Ishikawa (cell line): ENCODE measurements at regions not wholly inside any gene's neighbourhood (a gene's known extent, or its start where the extent isn't known, plus 50 kb on each side); places are given as distances from the start of the nearest gene placed in this dataset.

Source experiments
- CEBPB ChIP-seq: IDR thresholded peaks from 2 replicates; pipeline ENCODE4 v1.6.1; 2012
- CREB1 ChIP-seq: IDR thresholded peaks from 2 replicates; pipeline ENCODE4 v1.6.1; 2012; ENCODE audit warnings: low read depth
- EGR1 ChIP-seq: IDR thresholded peaks from 2 replicates; pipeline ENCODE4 v1.6.1; 2012
- EP300 ChIP-seq: IDR thresholded peaks from 2 replicates; pipeline ENCODE4 v1.6.1; 2012; ENCODE audit warnings: borderline replicate concordance
- FOXM1 ChIP-seq: IDR thresholded peaks from 2 replicates; pipeline ENCODE4 v1.6.1; 2012; ENCODE audit warnings: low read depth, borderline replicate concordance
- NFIC ChIP-seq: IDR thresholded peaks from 2 replicates; pipeline ENCODE4 v1.6.1; 2012
- RAD21 ChIP-seq: IDR thresholded peaks from 2 replicates; pipeline ENCODE4 v1.6.1; 2012; ENCODE audit warnings: low read depth
- TAF1 ChIP-seq: IDR thresholded peaks from 2 replicates; pipeline ENCODE4 v1.6.1; 2012; ENCODE audit warnings: low read depth, mild to moderate bottlenecking
- TCF12 ChIP-seq: IDR thresholded peaks from 2 replicates; pipeline ENCODE4 v1.6.1; 2012; ENCODE audit warnings: low read depth
- TEAD4 ChIP-seq: IDR thresholded peaks from 2 replicates; pipeline ENCODE4 v1.6.1; 2012
- YY1 ChIP-seq: IDR thresholded peaks from 2 replicates; pipeline ENCODE4 v1.6.1; 2012; ENCODE audit warnings: low read depth
- ZBTB7A ChIP-seq: IDR thresholded peaks from 2 replicates; pipeline ENCODE4 v1.6.1; 2012; ENCODE audit warnings: low read depth
- TF ChIP-seq, protein P1 (sequence below): IDR thresholded peaks from 2 replicates; pipeline ENCODE4 v1.6.1; 2012
- TF ChIP-seq, protein P2 (sequence below): IDR thresholded peaks from 2 replicates; pipeline ENCODE4 v1.6.1; 2012
- TF ChIP-seq, protein P3 (sequence below): IDR thresholded peaks from 2 replicates; pipeline ENCODE4 v1.6.1; 2012; ENCODE audit warnings: low read depth, mild to moderate bottlenecking

DNA sequence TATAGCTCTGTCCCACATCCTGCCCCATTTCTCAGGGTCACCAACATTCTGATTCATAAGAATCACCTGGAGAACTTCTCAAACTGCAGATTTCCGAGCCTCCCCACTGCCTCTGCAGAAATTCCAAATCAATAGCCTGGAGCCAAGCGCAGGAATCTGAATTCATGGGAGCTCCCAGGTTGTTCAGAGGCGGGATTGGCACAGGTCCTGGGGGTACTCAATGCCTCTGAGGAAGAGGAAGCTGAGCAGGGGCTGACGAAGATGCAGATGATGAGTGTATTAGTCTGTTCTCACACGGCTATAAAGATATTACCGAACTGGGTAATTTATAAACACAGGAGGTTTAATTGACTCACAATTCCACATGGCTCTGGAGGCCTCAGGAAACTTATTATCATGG, 455.5 kb downstream of the MATN1 start:
- no peak for TF ChIP-seq CREB1
- TF ChIP-seq, protein P1, sequence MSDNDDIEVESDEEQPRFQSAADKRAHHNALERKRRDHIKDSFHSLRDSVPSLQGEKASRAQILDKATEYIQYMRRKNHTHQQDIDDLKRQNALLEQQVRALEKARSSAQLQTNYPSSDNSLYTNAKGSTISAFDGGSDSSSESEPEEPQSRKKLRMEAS, result no peak
- TF ChIP-seq, protein P2, sequence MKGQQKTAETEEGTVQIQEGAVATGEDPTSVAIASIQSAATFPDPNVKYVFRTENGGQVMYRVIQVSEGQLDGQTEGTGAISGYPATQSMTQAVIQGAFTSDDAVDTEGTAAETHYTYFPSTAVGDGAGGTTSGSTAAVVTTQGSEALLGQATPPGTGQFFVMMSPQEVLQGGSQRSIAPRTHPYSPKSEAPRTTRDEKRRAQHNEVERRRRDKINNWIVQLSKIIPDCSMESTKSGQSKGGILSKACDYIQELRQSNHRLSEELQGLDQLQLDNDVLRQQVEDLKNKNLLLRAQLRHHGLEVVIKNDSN, result no peak
- TF ChIP-seq CEBPB, result no peak
- no peak for TF ChIP-seq EP300
- TF ChIP-seq RAD21, result no peak
- TF ChIP-seq ZBTB7A, result no peak

DNA sequence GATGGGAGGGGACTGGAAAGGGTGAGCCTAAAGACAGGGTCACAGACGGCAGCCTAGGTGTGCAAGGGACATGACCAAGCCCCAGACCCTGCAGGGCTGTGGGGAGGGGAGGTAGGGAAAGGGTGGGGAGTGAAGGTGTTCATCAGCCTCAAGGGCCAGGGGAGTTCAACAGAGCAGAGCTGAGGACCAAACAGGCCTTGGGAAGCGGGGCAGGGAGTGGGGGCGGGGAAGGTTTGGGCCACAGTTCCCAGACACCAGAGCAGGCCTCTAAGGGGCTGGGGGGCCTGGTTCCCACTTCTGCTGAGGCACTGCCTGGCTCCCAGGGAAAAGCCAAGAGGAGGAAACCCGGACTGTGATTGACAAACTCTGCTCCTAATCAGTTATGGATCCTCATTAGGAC, 456.3 kb downstream of the MATN1 start:
- TF ChIP-seq, protein P3, sequence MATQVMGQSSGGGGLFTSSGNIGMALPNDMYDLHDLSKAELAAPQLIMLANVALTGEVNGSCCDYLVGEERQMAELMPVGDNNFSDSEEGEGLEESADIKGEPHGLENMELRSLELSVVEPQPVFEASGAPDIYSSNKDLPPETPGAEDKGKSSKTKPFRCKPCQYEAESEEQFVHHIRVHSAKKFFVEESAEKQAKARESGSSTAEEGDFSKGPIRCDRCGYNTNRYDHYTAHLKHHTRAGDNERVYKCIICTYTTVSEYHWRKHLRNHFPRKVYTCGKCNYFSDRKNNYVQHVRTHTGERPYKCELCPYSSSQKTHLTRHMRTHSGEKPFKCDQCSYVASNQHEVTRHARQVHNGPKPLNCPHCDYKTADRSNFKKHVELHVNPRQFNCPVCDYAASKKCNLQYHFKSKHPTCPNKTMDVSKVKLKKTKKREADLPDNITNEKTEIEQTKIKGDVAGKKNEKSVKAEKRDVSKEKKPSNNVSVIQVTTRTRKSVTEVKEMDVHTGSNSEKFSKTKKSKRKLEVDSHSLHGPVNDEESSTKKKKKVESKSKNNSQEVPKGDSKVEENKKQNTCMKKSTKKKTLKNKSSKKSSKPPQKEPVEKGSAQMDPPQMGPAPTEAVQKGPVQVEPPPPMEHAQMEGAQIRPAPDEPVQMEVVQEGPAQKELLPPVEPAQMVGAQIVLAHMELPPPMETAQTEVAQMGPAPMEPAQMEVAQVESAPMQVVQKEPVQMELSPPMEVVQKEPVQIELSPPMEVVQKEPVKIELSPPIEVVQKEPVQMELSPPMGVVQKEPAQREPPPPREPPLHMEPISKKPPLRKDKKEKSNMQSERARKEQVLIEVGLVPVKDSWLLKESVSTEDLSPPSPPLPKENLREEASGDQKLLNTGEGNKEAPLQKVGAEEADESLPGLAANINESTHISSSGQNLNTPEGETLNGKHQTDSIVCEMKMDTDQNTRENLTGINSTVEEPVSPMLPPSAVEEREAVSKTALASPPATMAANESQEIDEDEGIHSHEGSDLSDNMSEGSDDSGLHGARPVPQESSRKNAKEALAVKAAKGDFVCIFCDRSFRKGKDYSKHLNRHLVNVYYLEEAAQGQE, result no peak
- TF ChIP-seq, protein P2, result no peak
- TF ChIP-seq TEAD4, result no peak
- no peak for TF ChIP-seq TAF1
- no peak for TF ChIP-seq EGR1
- no peak for TF ChIP-seq TCF12
- TF ChIP-seq ZBTB7A, result no peak
- no peak for TF ChIP-seq YY1
- no peak for TF ChIP-seq CEBPB
- TF ChIP-seq CREB1, result no peak

DNA sequence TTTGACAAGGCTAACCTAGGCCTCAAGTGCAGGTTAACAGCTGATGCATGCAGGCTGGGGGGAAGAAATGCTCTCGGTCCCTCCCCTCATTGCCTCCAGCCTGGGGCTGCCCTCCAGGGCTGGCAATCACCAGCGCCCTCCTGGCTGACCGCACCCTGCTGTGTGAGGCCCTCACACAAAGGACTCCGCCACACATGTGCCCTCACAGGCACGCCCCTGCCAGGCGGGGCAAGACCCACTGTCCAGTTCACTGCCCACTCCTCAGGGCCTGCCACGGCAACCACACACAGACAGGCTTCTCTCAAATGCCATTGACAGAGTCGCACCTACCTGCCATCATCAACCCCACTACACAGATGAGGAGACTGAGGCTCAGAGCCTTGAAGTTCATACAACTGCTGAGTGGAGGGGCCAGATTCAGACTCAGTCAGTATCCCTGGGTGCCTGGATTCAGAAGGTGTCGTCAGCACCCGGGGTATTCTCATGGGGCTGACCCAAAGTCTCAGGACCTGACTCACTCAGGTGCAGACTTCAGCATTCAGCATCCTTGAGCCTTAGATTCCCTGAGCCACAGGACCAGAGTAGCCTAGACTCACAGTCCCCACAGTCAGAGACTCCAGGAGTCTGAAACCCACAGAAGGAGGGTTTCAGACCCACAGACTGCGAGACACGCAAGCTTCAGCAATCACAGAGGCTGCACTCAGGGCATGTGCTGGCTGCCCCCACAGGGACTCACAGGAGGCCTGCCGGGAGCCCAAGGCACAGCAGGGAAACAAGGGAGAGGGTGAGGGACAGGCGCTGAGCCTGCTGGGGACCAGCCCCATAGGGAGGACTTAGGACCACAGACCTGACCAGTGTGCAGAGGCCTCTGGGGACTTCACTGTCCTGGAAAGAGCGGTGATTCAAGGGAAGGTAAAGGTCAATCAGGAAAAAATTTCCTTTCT, 458.0 kb downstream of the MATN1 start:
- TF ChIP-seq, protein P3, result no peak
- TF ChIP-seq CEBPB, result no peak
- no peak for TF ChIP-seq EP300
- TF ChIP-seq RAD21, result no peak
- TF ChIP-seq, protein P1, result no peak
- TF ChIP-seq TEAD4, result no peak
- TF ChIP-seq TCF12, result no peak
- no peak for TF ChIP-seq CREB1
- no peak for TF ChIP-seq EGR1

DNA sequence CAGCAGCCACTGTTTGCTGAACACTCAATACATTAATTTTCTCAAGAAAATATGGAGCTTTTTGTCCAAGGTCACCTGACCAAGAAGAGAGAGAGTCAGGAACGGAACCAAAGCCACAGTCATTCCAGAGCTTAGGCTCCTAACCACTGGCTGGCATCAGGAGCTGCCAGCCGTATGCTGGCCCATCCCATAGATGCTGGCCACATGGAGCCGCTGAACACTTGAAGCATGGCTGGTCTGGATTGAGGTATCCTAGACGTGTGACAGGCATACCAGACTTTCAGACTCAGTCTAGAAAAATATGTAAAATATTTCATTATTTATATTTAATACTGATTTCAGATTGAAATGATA, 458.7 kb downstream of the MATN1 start:
- TF ChIP-seq CEBPB, result no peak
- TF ChIP-seq YY1, result no peak
- TF ChIP-seq TEAD4, result no peak
- TF ChIP-seq EGR1, result no peak
- TF ChIP-seq RAD21, result no peak
- TF ChIP-seq CREB1, result no peak
- TF ChIP-seq, protein P2, result no peak
- TF ChIP-seq TCF12, result no peak
- TF ChIP-seq FOXM1, result no peak
- TF ChIP-seq ZBTB7A, result no peak
- TF ChIP-seq EP300, result no peak
- TF ChIP-seq, protein P1, result no peak
- no peak for TF ChIP-seq NFIC
- no peak for TF ChIP-seq TAF1
- TF ChIP-seq, protein P3, result no peak
